ENCODE measurements at regions not wholly inside any gene's neighbourhood (a gene's known extent, or its start where the extent isn't known, plus 50 kb on each side); places are given as distances from the start of the nearest gene placed in this dataset.

GRCh38 chr7:42687211-42688055, 224.4 kb downstream of the C7orf25 start:
- H3K9ac ChIP-seq (ENCODE audit: low read length), result no peak overlapping the region
- no peak for TF ChIP-seq EZH2phosphoT487 (conservative IDR thresholded peaks at IDR 0.05; ENCODE audit: low read length)
- TF ChIP-seq CTCF (IDR thresholded peaks at IDR 0.05; ENCODE audit: insufficient read depth, low read length, poor library complexity, severe bottlenecking), result no peak
- no peak overlapping the region for H3K4me2 ChIP-seq (ENCODE audit: low read depth, low read length, poor library complexity, severe bottlenecking)
- H3K79me2 ChIP-seq (ENCODE audit: insufficient read depth, low read length), result no peaks in the 10 kb centered on the region
- H2AFZ ChIP-seq (ENCODE audit: low read depth, low read length, severe bottlenecking), result no peak overlapping the region
- H3K4me3 ChIP-seq (ENCODE audit: insufficient read depth, low read length, poor library complexity, severe bottlenecking), result no peak overlapping the region
- H4K20me1 ChIP-seq (ENCODE audit: low read depth, low read length), result no peaks in the 10 kb centered on the region
- no peak overlapping the region for H3K27ac ChIP-seq (ENCODE audit: low read depth, low read length)
- no peaks in the 10 kb centered on the region for H3F3A ChIP-seq (ENCODE audit: insufficient read depth)
- H3K9me3 ChIP-seq (ENCODE audit: insufficient read depth, low read length), result no peaks in the 10 kb centered on the region
- H3K9me2 ChIP-seq (replicated peaks; ENCODE audit: insufficient read depth, low read length), result no peaks in the 10 kb centered on the region
- H3K27me3 ChIP-seq (ENCODE audit: low read length), result no peaks in the 10 kb centered on the region
- no peaks in the 10 kb centered on the region for H3K36me3 ChIP-seq (ENCODE audit: low read length)

GRCh38 chr7:42686594-42687156, 225.2 kb downstream of the C7orf25 start:
- H3K4me2 ChIP-seq (ENCODE audit: low read depth, low read length, poor library complexity, severe bottlenecking), result no peak overlapping the region
- no peak overlapping the region for H3K4me3 ChIP-seq (ENCODE audit: insufficient read depth, low read length, poor library complexity, severe bottlenecking)
- no peaks in the 10 kb centered on the region for H3K36me3 ChIP-seq (ENCODE audit: low read length)
- H3K9me3 ChIP-seq (ENCODE audit: insufficient read depth, low read length), result no peaks in the 10 kb centered on the region
- no peaks in the 10 kb centered on the region for H3K27me3 ChIP-seq (ENCODE audit: low read length)
- no peak overlapping the region for H3K9ac ChIP-seq (ENCODE audit: low read length)
- no peaks in the 10 kb centered on the region for H3F3A ChIP-seq (ENCODE audit: insufficient read depth)
- no peak overlapping the region for H2AFZ ChIP-seq (ENCODE audit: low read depth, low read length, severe bottlenecking)
- H3K27ac ChIP-seq (ENCODE audit: low read depth, low read length), result no peak overlapping the region
- no peaks in the 10 kb centered on the region for H3K9me2 ChIP-seq (replicated peaks; ENCODE audit: insufficient read depth, low read length)
- H4K20me1 ChIP-seq (ENCODE audit: low read depth, low read length), result no peaks in the 10 kb centered on the region
- no peak for TF ChIP-seq CTCF (IDR thresholded peaks at IDR 0.05; ENCODE audit: insufficient read depth, low read length, poor library complexity, severe bottlenecking)
- no peaks in the 10 kb centered on the region for H3K79me2 ChIP-seq (ENCODE audit: insufficient read depth, low read length)

- TF ChIP-seq CTCF (IDR thresholded peaks at IDR 0.05; ENCODE audit: insufficient read depth, low read length, poor library complexity, severe bottlenecking) (no peak), EZH2phosphoT487 (conservative IDR thresholded peaks at IDR 0.05; ENCODE audit: low read length) (no peak)
- Histone ChIP-seq H3K4me3 (ENCODE audit: insufficient read depth, low read length, poor library complexity, severe bottlenecking) (no peak overlapping the region), H2AFZ (ENCODE audit: low read depth, low read length, severe bottlenecking) (no peak overlapping the region), H3K9me2 (replicated peaks; ENCODE audit: insufficient read depth, low read length) (no peaks in the 10 kb centered on the region), H3K27me3 (ENCODE audit: low read length) (no peaks in the 10 kb centered on the region), H3K9me3 (ENCODE audit: insufficient read depth, low read length) (no peaks in the 10 kb centered on the region), H3K9ac (ENCODE audit: low read length) (no peak overlapping the region), H3F3A (ENCODE audit: insufficient read depth) (no peaks in the 10 kb centered on the region), H3K4me2 (ENCODE audit: low read depth, low read length, poor library complexity, severe bottlenecking) (no peak overlapping the region), H4K20me1 (ENCODE audit: low read depth, low read length) (no peaks in the 10 kb centered on the region), H3K36me3 (ENCODE audit: low read length) (no peaks in the 10 kb centered on the region), H3K79me2 (ENCODE audit: insufficient read depth, low read length) (no peaks in the 10 kb centered on the region), H3K27ac (ENCODE audit: low read depth, low read length) (no peak overlapping the region)
Observed at GRCh38 chr7:42685911-42686310, 226.0 kb downstream of the C7orf25 start.

Measured in SU-DHL-6 (cell line).